ENCODE measurements at regions not wholly inside any gene's neighbourhood (a gene's known extent, or its start where the extent isn't known, plus 50 kb on each side); places are given as distances from the start of the nearest gene placed in this dataset.
A peak's percentile ranks its signal among the peaks of the same experiment; 100 is the strongest.

DNA sequence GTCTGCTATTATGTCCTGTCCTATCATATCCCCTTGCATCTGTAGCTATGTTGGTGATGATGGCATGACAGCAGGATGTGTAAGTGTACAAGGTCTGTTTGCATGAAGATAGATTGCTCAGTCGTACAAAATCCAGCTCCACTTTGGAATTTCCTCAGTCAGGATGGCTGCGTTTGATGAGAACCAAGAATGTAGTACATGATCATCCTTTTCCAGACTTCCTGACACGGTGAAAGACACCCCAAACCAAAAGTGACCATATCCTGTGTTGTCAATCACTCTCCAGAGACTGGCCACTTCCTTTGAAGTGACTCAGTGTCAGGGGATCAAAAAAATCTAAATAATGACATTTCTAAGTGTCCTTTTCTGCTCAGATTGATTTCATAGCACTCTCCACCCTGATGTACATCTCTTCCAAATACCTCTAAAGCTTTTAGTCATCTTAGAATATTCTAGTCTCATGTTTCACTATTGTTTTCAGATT, 213.4 kb downstream of the PLK2 start:
- DNase-seq (ENCODE audit: low spot score): no peak
- TF ChIP-seq, protein P1, sequence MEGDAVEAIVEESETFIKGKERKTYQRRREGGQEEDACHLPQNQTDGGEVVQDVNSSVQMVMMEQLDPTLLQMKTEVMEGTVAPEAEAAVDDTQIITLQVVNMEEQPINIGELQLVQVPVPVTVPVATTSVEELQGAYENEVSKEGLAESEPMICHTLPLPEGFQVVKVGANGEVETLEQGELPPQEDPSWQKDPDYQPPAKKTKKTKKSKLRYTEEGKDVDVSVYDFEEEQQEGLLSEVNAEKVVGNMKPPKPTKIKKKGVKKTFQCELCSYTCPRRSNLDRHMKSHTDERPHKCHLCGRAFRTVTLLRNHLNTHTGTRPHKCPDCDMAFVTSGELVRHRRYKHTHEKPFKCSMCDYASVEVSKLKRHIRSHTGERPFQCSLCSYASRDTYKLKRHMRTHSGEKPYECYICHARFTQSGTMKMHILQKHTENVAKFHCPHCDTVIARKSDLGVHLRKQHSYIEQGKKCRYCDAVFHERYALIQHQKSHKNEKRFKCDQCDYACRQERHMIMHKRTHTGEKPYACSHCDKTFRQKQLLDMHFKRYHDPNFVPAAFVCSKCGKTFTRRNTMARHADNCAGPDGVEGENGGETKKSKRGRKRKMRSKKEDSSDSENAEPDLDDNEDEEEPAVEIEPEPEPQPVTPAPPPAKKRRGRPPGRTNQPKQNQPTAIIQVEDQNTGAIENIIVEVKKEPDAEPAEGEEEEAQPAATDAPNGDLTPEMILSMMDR (IDR thresholded peaks at IDR 0.05; ENCODE audit: extremely low read depth, missing control alignments): no peak

DNA sequence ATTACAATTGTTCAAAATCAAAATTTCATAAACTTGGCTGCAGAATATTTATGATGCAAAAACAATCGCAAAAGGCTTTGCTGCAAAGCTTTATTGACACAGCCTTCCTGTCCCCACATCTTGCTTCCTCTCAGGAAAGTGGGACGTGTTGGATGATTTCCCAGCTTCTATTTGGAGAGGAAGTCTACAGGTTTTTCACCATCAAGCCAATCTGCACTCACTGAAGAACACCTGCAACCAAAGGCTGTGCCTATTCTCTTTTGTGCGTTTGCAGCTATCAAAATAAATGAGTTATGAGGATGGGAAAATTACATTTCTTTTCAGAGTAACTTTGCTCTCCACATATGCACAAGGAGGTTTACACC, 214.4 kb downstream of the PLK2 start:
- TF ChIP-seq, protein P1 (IDR thresholded peaks at IDR 0.05; ENCODE audit: extremely low read depth, missing control alignments): no peak
- no peak for DNase-seq (ENCODE audit: low spot score)

DNA sequence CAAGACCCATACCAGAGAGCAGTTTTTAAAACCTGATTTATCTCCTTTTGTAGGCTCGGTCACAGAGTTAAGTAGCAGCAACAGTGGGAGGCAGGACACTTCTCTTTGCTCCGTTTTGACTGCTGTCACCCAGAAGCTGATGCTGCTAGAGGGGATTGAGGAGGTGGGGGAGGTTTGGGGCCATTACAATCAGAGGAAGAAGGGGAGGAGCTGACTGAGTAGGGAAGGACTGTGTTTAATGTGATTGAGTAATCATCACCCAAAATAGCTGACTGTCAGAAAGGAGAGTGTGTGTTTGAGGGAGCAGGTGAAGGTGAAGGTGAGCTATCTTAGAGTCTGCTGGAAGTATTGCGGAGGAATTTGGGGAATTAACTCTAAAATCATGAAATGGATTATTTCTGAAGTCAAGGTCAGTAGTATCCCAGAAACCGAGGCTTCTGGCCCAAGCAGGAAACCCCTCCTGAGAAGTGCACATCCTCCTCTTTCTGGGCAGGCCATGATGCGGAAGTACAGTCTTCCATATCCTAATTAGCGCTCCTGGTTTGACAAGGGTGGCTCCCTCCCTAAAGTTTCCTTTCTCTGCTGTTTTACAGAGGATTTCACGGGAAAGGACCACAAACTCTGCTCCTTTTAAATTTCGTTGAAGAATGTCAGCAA, 214.9 kb downstream of the PLK2 start:
- DNase-seq (ENCODE audit: low spot score): no peak
- TF ChIP-seq, protein P1 (IDR thresholded peaks at IDR 0.05; ENCODE audit: extremely low read depth, missing control alignments): no peak

DNA sequence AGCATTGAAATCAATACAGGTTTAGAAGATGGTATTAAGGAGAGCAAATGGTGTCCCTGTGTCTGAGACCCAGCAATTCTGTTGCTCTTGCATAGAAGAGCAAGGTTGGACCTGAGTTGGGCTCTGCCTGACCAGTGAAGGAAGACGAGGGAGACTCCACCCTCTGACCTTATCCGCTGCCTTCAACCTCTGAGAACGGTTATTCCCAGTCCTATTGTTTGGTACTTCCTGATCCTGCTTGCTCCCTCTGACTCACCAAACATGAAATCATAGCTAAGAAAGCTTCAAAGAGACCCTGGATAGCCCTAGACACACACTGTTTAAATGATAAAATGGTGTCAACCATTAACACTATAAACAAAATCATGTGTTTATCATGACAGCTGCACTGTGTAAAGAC, 218.5 kb downstream of the PLK2 start:
- no peak for DNase-seq (ENCODE audit: low spot score)
- TF ChIP-seq, protein P1 (IDR thresholded peaks at IDR 0.05; ENCODE audit: extremely low read depth, missing control alignments): no peak

DNA sequence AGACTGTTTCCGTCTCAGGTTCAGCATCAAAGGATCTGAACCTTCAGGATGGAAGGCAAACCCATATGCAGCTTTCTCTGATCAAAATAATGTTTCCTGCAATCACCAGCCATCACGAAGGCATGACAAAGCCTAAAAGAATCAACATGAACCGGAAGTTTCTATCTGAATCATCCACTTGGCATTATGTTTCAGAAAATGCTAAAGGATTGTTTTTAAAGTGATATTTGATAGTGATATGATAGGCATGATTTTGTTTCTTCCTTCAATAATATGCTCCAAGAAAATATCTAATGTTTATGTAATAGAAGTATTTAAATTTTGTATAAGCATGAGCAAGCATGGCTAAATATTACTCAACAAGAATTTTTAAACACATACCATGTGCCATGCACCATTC, 219.6 kb downstream of the PLK2 start:
- TF ChIP-seq, protein P1 (IDR thresholded peaks at IDR 0.05; ENCODE audit: extremely low read depth, missing control alignments): no peak
- DNase-seq (ENCODE audit: low spot score): no peak

DNA sequence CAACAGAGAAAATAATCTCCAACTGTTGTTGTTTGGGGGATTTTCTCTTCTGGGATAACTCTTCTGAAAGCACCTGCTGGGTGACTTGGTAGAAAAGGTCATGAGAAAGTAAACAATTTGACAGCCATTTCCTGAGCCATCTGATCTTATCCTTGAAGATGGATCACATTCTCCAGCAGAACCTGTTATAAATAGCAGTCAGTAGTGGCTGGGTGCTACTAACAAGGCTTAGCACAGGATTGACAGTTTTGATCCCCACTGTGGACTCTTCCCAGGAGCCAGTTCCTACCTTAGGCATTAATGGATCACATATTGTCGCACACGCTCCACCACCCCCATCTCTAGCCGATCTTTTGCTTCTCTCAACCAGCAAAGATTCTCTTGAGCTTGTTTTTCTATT, 220.2 kb downstream of the PLK2 start:
- TF ChIP-seq, protein P1 (IDR thresholded peaks at IDR 0.05; ENCODE audit: extremely low read depth, missing control alignments): no peak
- no peak for DNase-seq (ENCODE audit: low spot score)

DNA sequence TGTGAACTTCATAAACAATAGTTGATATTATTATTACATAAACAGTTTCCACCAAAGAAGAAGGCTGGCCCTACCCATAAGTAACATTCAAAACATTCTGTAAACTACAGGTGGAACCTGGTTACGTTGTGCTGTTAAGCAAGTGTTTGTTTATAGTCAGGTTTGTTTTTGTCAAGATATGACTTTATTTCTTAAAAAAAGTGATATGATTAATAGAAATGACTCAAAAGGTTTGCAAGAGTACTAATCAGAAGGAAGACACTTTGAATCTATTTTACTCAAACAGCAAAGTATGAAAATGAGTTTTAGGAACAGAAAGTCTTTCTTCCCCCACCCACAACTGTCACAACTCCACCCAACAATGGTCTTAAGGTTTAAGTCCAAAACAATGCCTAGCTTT, 220.8 kb downstream of the PLK2 start:
- TF ChIP-seq, protein P1 (IDR thresholded peaks at IDR 0.05; ENCODE audit: extremely low read depth, missing control alignments): no peak
- DNase-seq (ENCODE audit: low spot score): peak; percentile 4

All from GM20000 (cell line).